Uterus (tissue), 2 donors: ENCODE measurements at regions not wholly inside any gene's neighbourhood (a gene's known extent, or its start where the extent isn't known, plus 50 kb on each side); places are given as distances from the start of the nearest gene placed in this dataset.

ENCODE experiments used
- CTCF ChIP-seq, 4 experiments: fragments of 200-600 bp in 2 of 4; fragments of 450-650 bp in 2 of 4; sonication (generic) in 2 of 4; IDR thresholded peaks; one replicate each; pipeline ENCODE4 v1.5.1; 2016 to 2019; ENCODE audit warnings: antibody characterized with exemption in 4 of 4, mild to moderate bottlenecking in 2 of 4, moderate library complexity in 1 of 4
- POLR2A ChIP-seq, 2 donors: fragments of 450-650 bp; IDR thresholded peaks; one replicate each; pipeline ENCODE4 v1.6.1; 2016; ENCODE audit warnings: antibody characterized with exemption in 2 of 2, mild to moderate bottlenecking in 1 of 2, moderate library complexity in 1 of 2

DNA sequence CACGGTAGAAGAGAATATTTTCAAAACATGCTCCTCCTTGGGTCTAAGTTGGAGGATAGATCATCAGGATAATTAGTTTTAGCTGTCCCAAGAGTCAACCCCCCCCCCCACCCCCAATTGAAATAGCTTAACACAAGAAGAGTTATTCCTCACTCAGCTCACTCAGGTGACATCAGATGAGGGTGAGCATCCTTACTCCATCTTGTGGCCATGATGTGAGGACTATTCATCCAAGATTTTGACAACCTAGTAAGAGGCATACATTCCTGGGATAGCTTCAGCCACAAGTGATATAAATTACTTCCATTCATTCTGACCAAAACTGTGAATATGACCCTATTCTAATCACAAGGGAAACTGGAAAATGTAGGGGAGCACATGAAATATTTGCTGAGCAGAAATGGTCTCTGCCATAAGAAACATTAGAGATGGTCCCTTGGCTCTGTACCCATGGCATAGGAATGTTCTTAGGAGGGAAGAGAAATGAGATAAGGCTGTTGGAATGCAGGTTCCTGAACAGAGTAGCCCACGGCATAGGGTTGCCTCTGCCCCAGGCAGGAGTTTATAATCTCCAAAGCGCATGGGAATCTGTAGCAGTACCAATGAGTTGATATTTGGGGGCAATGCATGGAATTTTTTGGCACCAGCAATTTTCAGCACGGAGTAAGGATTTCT lies 257.2 kb downstream of the CYRIA start:
- TF ChIP-seq CTCF (IDR thresholded peaks at IDR 0.05) = no peak
- TF ChIP-seq POLR2A (IDR thresholded peaks at IDR 0.05) = no peak
